ENCODE measurements at regions not wholly inside any gene's neighbourhood (a gene's known extent, or its start where the extent isn't known, plus 50 kb on each side); places are given as distances from the start of the nearest gene placed in this dataset.

- no peak overlapping the region for H3K27ac Mint-ChIP-seq
- no peaks in the 10 kb centered on the region for H3K36me3 Mint-ChIP-seq
- POLR2A ChIA-PET, result no interaction called here
- no peaks in the 10 kb centered on the region for H3K9me3 ChIP-seq (ENCODE audit: low read length)
- H3K27me3 ChIP-seq (ENCODE audit: insufficient read depth, low read length, poor library complexity, severe bottlenecking), result no peaks in the 10 kb centered on the region
- peaks cover 4 to 15% (median 6%) of the 10 kb centered on the region in 5 donors for H3K9me3 Mint-ChIP-seq
- CTCF ChIA-PET, result no interaction called here
- H3K4me3 ChIP-seq (ENCODE audit: low read length), result no peak overlapping the region
- H3K36me3 ChIP-seq (ENCODE audit: insufficient read depth, low read length), result no peaks in the 10 kb centered on the region
- H3K4me1 Mint-ChIP-seq, result no peaks in the 10 kb centered on the region
- no peaks in the 10 kb centered on the region for H3K4me1 ChIP-seq (ENCODE audit: insufficient read depth, low read length)
- no peaks in the 10 kb centered on the region for H3K27me3 Mint-ChIP-seq
- H3K4me3 Mint-ChIP-seq, result no peak overlapping the region
- H3K27ac ChIP-seq (ENCODE audit: low read depth, low read length), result no peak overlapping the region
- no peak for DNase-seq
These were observed 358.6 kb downstream of the RBM43 start for GRCh38 chr2:150903055-150903454.

- H3K4me1 ChIP-seq (ENCODE audit: insufficient read depth, low read length), result no peaks in the 10 kb centered on the region
- CTCF ChIA-PET, result no interaction called here
- no peak overlapping the region for H3K4me3 ChIP-seq (ENCODE audit: low read length)
- POLR2A ChIA-PET, result no interaction called here
- no peaks in the 10 kb centered on the region for H3K4me1 Mint-ChIP-seq
- H3K27me3 Mint-ChIP-seq, result no peaks in the 10 kb centered on the region
- no peaks in the 10 kb centered on the region for H3K27me3 ChIP-seq (ENCODE audit: insufficient read depth, low read length, poor library complexity, severe bottlenecking)
- no peaks in the 10 kb centered on the region for H3K36me3 ChIP-seq (ENCODE audit: insufficient read depth, low read length)
- no peak overlapping the region for H3K27ac Mint-ChIP-seq
- peaks cover under 1 to 14% (median 6%) of the 10 kb centered on the region in 5 donors for H3K9me3 Mint-ChIP-seq
- no peak for DNase-seq
- no peak overlapping the region for H3K4me3 Mint-ChIP-seq
- no peak overlapping the region for H3K27ac ChIP-seq (ENCODE audit: low read depth, low read length)
- no peaks in the 10 kb centered on the region for H3K36me3 Mint-ChIP-seq
- H3K9me3 ChIP-seq (ENCODE audit: low read length), result no peaks in the 10 kb centered on the region
These were observed 360.8 kb downstream of the RBM43 start for GRCh38 chr2:150900913-150901312.

GRCh38 chr2:150895968-150896367 lies 365.7 kb downstream of the RBM43 start:
- H3K27ac ChIP-seq (ENCODE audit: low read depth, low read length), result no peak overlapping the region
- CTCF ChIA-PET, result no interaction called here
- POLR2A ChIA-PET, result no interaction called here

GRCh38 chr2:150889141-150889540 lies 372.5 kb downstream of the RBM43 start:
- H3K4me1 Mint-ChIP-seq, result no peaks in the 10 kb centered on the region
- H3K4me3 Mint-ChIP-seq, result no peak overlapping the region
- Histone ChIP-seq H3K36me3 (ENCODE audit: insufficient read depth, low read length) (no peaks in the 10 kb centered on the region), H3K27ac (ENCODE audit: low read depth, low read length) (no peak overlapping the region), H3K27me3 (ENCODE audit: insufficient read depth, low read length, poor library complexity, severe bottlenecking) (no peaks in the 10 kb centered on the region), H3K4me3 (ENCODE audit: low read length) (no peak overlapping the region), H3K4me1 (ENCODE audit: insufficient read depth, low read length) (no peaks in the 10 kb centered on the region), H3K9me3 (ENCODE audit: low read length) (no peaks in the 10 kb centered on the region)
- POLR2A ChIA-PET, result no interaction called here
- no peak overlapping the region for H3K27ac Mint-ChIP-seq
- CTCF ChIA-PET, result no interaction called here
- H3K36me3 Mint-ChIP-seq, result no peaks in the 10 kb centered on the region
- H3K9me3 Mint-ChIP-seq, result peaks cover 0 to 2% (median 0%) of the 10 kb centered on the region in 5 donors
- no peak for DNase-seq
- peaks cover 0 to 7% of the 10 kb centered on the region in 2 donors for H3K27me3 Mint-ChIP-seq

More at GRCh38 chr2:150895968-150896367, 365.7 kb downstream of the RBM43 start:
- H3K27me3 ChIP-seq (ENCODE audit: insufficient read depth, low read length, poor library complexity, severe bottlenecking), result no peaks in the 10 kb centered on the region
- no peaks in the 10 kb centered on the region for H3K36me3 ChIP-seq (ENCODE audit: insufficient read depth, low read length)
- peaks cover 0 to 8% (median 3%) of the 10 kb centered on the region in 5 donors for H3K9me3 Mint-ChIP-seq
- H3K4me3 Mint-ChIP-seq, result no peak overlapping the region
- H3K27ac Mint-ChIP-seq, result no peak overlapping the region
- no peaks in the 10 kb centered on the region for H3K4me1 Mint-ChIP-seq
- H3K4me1 ChIP-seq (ENCODE audit: insufficient read depth, low read length), result no peaks in the 10 kb centered on the region
- no peaks in the 10 kb centered on the region for H3K27me3 Mint-ChIP-seq
- H3K36me3 Mint-ChIP-seq, result no peaks in the 10 kb centered on the region
- no peaks in the 10 kb centered on the region for H3K9me3 ChIP-seq (ENCODE audit: low read length)
- H3K4me3 ChIP-seq (ENCODE audit: low read length), result no peak overlapping the region
- DNase-seq, result no peak

- Mint-ChIP-seq H3K36me3 (no peaks in the 10 kb centered on the region), H3K9me3 (peaks cover 0 to 2% (median 0%) of the 10 kb centered on the region in 5 donors), H3K4me3 (no peak overlapping the region), H3K4me1 (no peaks in the 10 kb centered on the region), H3K27me3 (peaks cover 0 to 7% of the 10 kb centered on the region in 2 donors), H3K27ac (no peak overlapping the region)
- no peak for DNase-seq
- H3K27me3 ChIP-seq (ENCODE audit: insufficient read depth, low read length, poor library complexity, severe bottlenecking), result no peaks in the 10 kb centered on the region
- H3K27ac ChIP-seq (ENCODE audit: low read depth, low read length), result no peak overlapping the region
- H3K36me3 ChIP-seq (ENCODE audit: insufficient read depth, low read length), result no peaks in the 10 kb centered on the region
- no peaks in the 10 kb centered on the region for H3K4me1 ChIP-seq (ENCODE audit: insufficient read depth, low read length)
- no peaks in the 10 kb centered on the region for H3K9me3 ChIP-seq (ENCODE audit: low read length)
- CTCF ChIA-PET, result no interaction called here
- POLR2A ChIA-PET, result no interaction called here
- H3K4me3 ChIP-seq (ENCODE audit: low read length), result no peak overlapping the region
These were observed 373.3 kb downstream of the RBM43 start for GRCh38 chr2:150888337-150888736.

GRCh38 chr2:150887926-150888325 lies 373.7 kb downstream of the RBM43 start:
- no peak overlapping the region for H3K4me3 ChIP-seq (ENCODE audit: low read length)
- CTCF ChIA-PET, result no interaction called here
- H3K36me3 ChIP-seq (ENCODE audit: insufficient read depth, low read length), result no peaks in the 10 kb centered on the region

GRCh38 chr2:150885774-150886386 lies 375.8 kb downstream of the RBM43 start:
- no peaks in the 10 kb centered on the region for H3K27me3 ChIP-seq (ENCODE audit: insufficient read depth, low read length, poor library complexity, severe bottlenecking)
- no peaks in the 10 kb centered on the region for H3K9me3 ChIP-seq (ENCODE audit: low read length)
- no peaks in the 10 kb centered on the region for H3K4me1 ChIP-seq (ENCODE audit: insufficient read depth, low read length)
- H3K36me3 ChIP-seq (ENCODE audit: insufficient read depth, low read length), result no peaks in the 10 kb centered on the region
- ChIA-PET POLR2A (no interaction called here), CTCF (no interaction called here)
- H3K4me3 ChIP-seq (ENCODE audit: low read length), result no peak overlapping the region
- Mint-ChIP-seq H3K36me3 (no peaks in the 10 kb centered on the region), H3K27me3 (peaks cover 0 to 7% of the 10 kb centered on the region in 2 donors), H3K4me3 (no peak overlapping the region), H3K9me3 (peaks cover 0 to 3% (median 2%) of the 10 kb centered on the region in 5 donors), H3K4me1 (no peaks in the 10 kb centered on the region), H3K27ac (no peak overlapping the region)
- H3K27ac ChIP-seq (ENCODE audit: low read depth, low read length), result no peak overlapping the region
- DNase-seq, result no peak

More at GRCh38 chr2:150887926-150888325, 373.7 kb downstream of the RBM43 start:
- Mint-ChIP-seq H3K9me3 (peaks cover 0 to 2% (median 0%) of the 10 kb centered on the region in 5 donors), H3K4me1 (no peaks in the 10 kb centered on the region), H3K27me3 (peaks cover 0 to 7% of the 10 kb centered on the region in 2 donors), H3K36me3 (no peaks in the 10 kb centered on the region), H3K27ac (no peak overlapping the region), H3K4me3 (no peak overlapping the region)
- Histone ChIP-seq H3K4me1 (ENCODE audit: insufficient read depth, low read length) (no peaks in the 10 kb centered on the region), H3K9me3 (ENCODE audit: low read length) (no peaks in the 10 kb centered on the region), H3K27me3 (ENCODE audit: insufficient read depth, low read length, poor library complexity, severe bottlenecking) (no peaks in the 10 kb centered on the region), H3K27ac (ENCODE audit: low read depth, low read length) (no peak overlapping the region)
- DNase-seq, result no peak
- POLR2A ChIA-PET, result no interaction called here

GRCh38 chr2:150885236-150885635 lies 376.4 kb downstream of the RBM43 start:
- Histone ChIP-seq H3K36me3 (ENCODE audit: insufficient read depth, low read length) (no peaks in the 10 kb centered on the region), H3K4me3 (ENCODE audit: low read length) (no peak overlapping the region), H3K9me3 (ENCODE audit: low read length) (no peaks in the 10 kb centered on the region), H3K27ac (ENCODE audit: low read depth, low read length) (no peak overlapping the region), H3K4me1 (ENCODE audit: insufficient read depth, low read length) (no peaks in the 10 kb centered on the region), H3K27me3 (ENCODE audit: insufficient read depth, low read length, poor library complexity, severe bottlenecking) (no peaks in the 10 kb centered on the region)
- no peak for DNase-seq
- Mint-ChIP-seq H3K27ac (no peak overlapping the region), H3K36me3 (no peaks in the 10 kb centered on the region), H3K27me3 (peaks cover 0 to 7% of the 10 kb centered on the region in 2 donors), H3K4me1 (no peaks in the 10 kb centered on the region), H3K9me3 (peaks cover 0 to 3% (median 2%) of the 10 kb centered on the region in 5 donors), H3K4me3 (no peak overlapping the region)
- POLR2A ChIA-PET, result no interaction called here
- CTCF ChIA-PET, result interaction anchor here (0.9 kb wide), 1 partner anchor 64 kb away, joined by 3 read pairs; no protein-coding TSS in a partner anchor

GRCh38 chr2:150883613-150883895 lies 378.1 kb downstream of the RBM43 start:
- Mint-ChIP-seq H3K9me3 (peaks cover 0 to 8% (median 0%) of the 10 kb centered on the region in 5 donors), H3K27me3 (peaks cover 0 to 7% of the 10 kb centered on the region in 2 donors), H3K36me3 (no peaks in the 10 kb centered on the region), H3K27ac (no peak overlapping the region), H3K4me3 (no peak overlapping the region), H3K4me1 (no peaks in the 10 kb centered on the region)
- Histone ChIP-seq H3K9me3 (ENCODE audit: low read length) (no peaks in the 10 kb centered on the region), H3K27me3 (ENCODE audit: insufficient read depth, low read length, poor library complexity, severe bottlenecking) (no peaks in the 10 kb centered on the region), H3K4me3 (ENCODE audit: low read length) (no peak overlapping the region), H3K36me3 (ENCODE audit: insufficient read depth, low read length) (no peaks in the 10 kb centered on the region), H3K27ac (ENCODE audit: low read depth, low read length) (no peak overlapping the region), H3K4me1 (ENCODE audit: insufficient read depth, low read length) (no peaks in the 10 kb centered on the region)
- POLR2A ChIA-PET, result no interaction called here
- CTCF ChIA-PET, result no interaction called here
- no peak for DNase-seq
